ENCODE measurements at regions not wholly inside any gene's neighbourhood (a gene's known extent, or its start where the extent isn't known, plus 50 kb on each side); places are given as distances from the start of the nearest gene placed in this dataset.

GRCh38 chr3:164673738-164674137 lies 404.6 kb downstream of the SI start:
- DNase-seq (ENCODE audit: low read depth) = no peak
- ChIA-PET POLR2A (no interaction called here), CTCF (no interaction called here)
- Histone ChIP-seq H3K27me3 (ENCODE audit: control insufficient read depth, insufficient read depth, low read length) (no peaks in the 10 kb centered on the region), H3K4me3 (ENCODE audit: low read depth, low read length) (no peak overlapping the region), H3K36me3 (ENCODE audit: control insufficient read depth, insufficient read depth, low read length) (no peaks in the 10 kb centered on the region)
- TF ChIP-seq, protein P1, sequence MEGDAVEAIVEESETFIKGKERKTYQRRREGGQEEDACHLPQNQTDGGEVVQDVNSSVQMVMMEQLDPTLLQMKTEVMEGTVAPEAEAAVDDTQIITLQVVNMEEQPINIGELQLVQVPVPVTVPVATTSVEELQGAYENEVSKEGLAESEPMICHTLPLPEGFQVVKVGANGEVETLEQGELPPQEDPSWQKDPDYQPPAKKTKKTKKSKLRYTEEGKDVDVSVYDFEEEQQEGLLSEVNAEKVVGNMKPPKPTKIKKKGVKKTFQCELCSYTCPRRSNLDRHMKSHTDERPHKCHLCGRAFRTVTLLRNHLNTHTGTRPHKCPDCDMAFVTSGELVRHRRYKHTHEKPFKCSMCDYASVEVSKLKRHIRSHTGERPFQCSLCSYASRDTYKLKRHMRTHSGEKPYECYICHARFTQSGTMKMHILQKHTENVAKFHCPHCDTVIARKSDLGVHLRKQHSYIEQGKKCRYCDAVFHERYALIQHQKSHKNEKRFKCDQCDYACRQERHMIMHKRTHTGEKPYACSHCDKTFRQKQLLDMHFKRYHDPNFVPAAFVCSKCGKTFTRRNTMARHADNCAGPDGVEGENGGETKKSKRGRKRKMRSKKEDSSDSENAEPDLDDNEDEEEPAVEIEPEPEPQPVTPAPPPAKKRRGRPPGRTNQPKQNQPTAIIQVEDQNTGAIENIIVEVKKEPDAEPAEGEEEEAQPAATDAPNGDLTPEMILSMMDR (IDR thresholded peaks at IDR 0.05; ENCODE audit: insufficient read depth, low read depth, low read length) = no peak

GRCh38 chr3:164658125-164658524 lies 420.2 kb downstream of the SI start:
- ChIA-PET POLR2A (no interaction called here), CTCF (interaction anchor here (0.8 kb wide), 1 partner anchor 27 kb away, joined by 4 read pairs; no protein-coding TSS in a partner anchor)
- no peaks in the 10 kb centered on the region for H3K27me3 ChIP-seq (ENCODE audit: control insufficient read depth, insufficient read depth, low read length)
- H3K36me3 ChIP-seq (ENCODE audit: control insufficient read depth, insufficient read depth, low read length) = no peaks in the 10 kb centered on the region
- no peak overlapping the region for H3K4me3 ChIP-seq (ENCODE audit: low read depth, low read length)
- no peak for DNase-seq (ENCODE audit: low read depth)
- TF ChIP-seq, protein P1 (IDR thresholded peaks at IDR 0.05; ENCODE audit: insufficient read depth, low read depth, low read length) = no peak

GRCh38 chr3:164657631-164658030 lies 420.7 kb downstream of the SI start:
- TF ChIP-seq, protein P1 (IDR thresholded peaks at IDR 0.05; ENCODE audit: insufficient read depth, low read depth, low read length) = no peak
- Histone ChIP-seq H3K27me3 (ENCODE audit: control insufficient read depth, insufficient read depth, low read length) (no peaks in the 10 kb centered on the region), H3K4me3 (ENCODE audit: low read depth, low read length) (no peak overlapping the region), H3K36me3 (ENCODE audit: control insufficient read depth, insufficient read depth, low read length) (no peaks in the 10 kb centered on the region)
- ChIA-PET POLR2A (no interaction called here), CTCF (interaction anchor here (0.8 kb wide), 1 partner anchor 27 kb away, joined by 4 read pairs; no protein-coding TSS in a partner anchor)
- no peak for DNase-seq (ENCODE audit: low read depth)

DNA sequence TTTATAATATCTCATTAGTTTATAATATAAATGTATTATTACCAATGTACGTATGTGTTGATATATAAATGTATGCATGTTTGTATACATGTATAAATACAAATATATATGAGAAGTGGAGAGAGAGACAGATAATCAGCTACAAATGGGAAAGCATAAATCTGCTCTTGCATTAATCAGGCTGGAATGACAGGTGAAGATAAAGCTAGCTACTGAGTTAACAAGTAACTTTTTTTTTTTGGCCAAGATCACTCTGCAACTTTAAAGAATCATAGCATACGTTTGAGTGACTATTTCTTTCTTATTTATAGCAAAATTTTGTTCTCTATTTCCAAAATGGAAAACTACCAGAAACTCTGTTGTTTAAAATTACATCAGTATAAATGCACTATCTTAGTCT lies 422.8 kb downstream of the SI start:
- POLR2A ChIA-PET = no interaction called here
- H3K36me3 ChIP-seq (ENCODE audit: control insufficient read depth, insufficient read depth, low read length) = no peaks in the 10 kb centered on the region
- TF ChIP-seq, protein P1 (IDR thresholded peaks at IDR 0.05; ENCODE audit: insufficient read depth, low read depth, low read length) = no peak
- no peak overlapping the region for H3K4me3 ChIP-seq (ENCODE audit: low read depth, low read length)
- CTCF ChIA-PET = no interaction called here
- H3K27me3 ChIP-seq (ENCODE audit: control insufficient read depth, insufficient read depth, low read length) = no peaks in the 10 kb centered on the region
- no peak for DNase-seq (ENCODE audit: low read depth)

DNA sequence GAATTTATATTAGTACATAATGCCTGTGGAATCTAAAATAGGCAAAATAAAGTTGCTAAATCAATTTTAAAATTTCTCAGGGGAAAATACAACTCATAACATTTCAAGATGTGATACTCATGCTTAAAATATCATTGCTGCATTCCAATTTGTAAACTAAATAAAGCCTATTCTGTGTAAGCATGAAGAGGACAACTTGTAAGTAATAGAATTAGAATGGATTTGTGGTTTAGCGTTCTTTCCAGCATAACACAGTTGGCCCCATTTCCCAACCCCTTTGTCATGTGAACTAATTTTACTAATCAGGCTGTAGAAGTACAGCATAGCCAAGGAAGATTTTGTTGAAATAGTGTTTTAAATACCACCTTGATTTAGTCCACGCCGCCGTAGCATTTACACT lies 437.2 kb downstream of the SI start:
- ChIA-PET CTCF (no interaction called here), POLR2A (no interaction called here)
- Histone ChIP-seq H3K27me3 (ENCODE audit: control insufficient read depth, insufficient read depth, low read length) (no peaks in the 10 kb centered on the region), H3K4me3 (ENCODE audit: low read depth, low read length) (no peak overlapping the region), H3K36me3 (ENCODE audit: control insufficient read depth, insufficient read depth, low read length) (no peaks in the 10 kb centered on the region)
- no peak for DNase-seq (ENCODE audit: low read depth)
- TF ChIP-seq, protein P1 (IDR thresholded peaks at IDR 0.05; ENCODE audit: insufficient read depth, low read depth, low read length) = no peak
